HG03103 (cell line): ENCODE measurements at regions not wholly inside any gene's neighbourhood (a gene's known extent, or its start where the extent isn't known, plus 50 kb on each side); places are given as distances from the start of the nearest gene placed in this dataset.

Source experiments
- ATAC-seq: cut with Tn5 transposase; IDR thresholded peaks from one replicate; pipeline ENCODE4 v1.9.1; 2021; ENCODE audit warnings: low read depth; ENCODE audit not compliant: unreplicated experiment

GRCh38 chr15:98568382-98569017 lies 79.8 kb upstream of the IGF1R start:
- no peak for ATAC-seq

- no peak for ATAC-seq
Observed at GRCh38 chr15:98570119-98570518, 78.2 kb upstream of the IGF1R start.

GRCh38 chr15:98580572-98580971 lies 67.8 kb upstream of the IGF1R start:
- ATAC-seq = no peak

GRCh38 chr15:98581715-98582114 lies 66.6 kb upstream of the IGF1R start:
- no peak for ATAC-seq

- no peak for ATAC-seq
Observed at GRCh38 chr15:98582900-98583554, 65.3 kb upstream of the IGF1R start.

GRCh38 chr15:98583771-98584430 lies 64.4 kb upstream of the IGF1R start:
- no peak for ATAC-seq

GRCh38 chr15:98586066-98586465 lies 62.3 kb upstream of the IGF1R start:
- no peak for ATAC-seq

- no peak for ATAC-seq
Observed at GRCh38 chr15:98592136-98592535, 56.2 kb upstream of the IGF1R start.

GRCh38 chr15:98596131-98596530 lies 52.2 kb upstream of the IGF1R start:
- ATAC-seq = no peak

GRCh38 chr15:98596885-98597392 lies 51.4 kb upstream of the IGF1R start:
- no peak for ATAC-seq

GRCh38 chr15:98597666-98598065 lies 50.7 kb upstream of the IGF1R start:
- ATAC-seq = no peak
